Right hindlimb (tissue), 1 donor: ENCODE measurements at regions not wholly inside any gene's neighbourhood (a gene's known extent, or its start where the extent isn't known, plus 50 kb on each side); places are given as distances from the start of the nearest gene placed in this dataset.
"Not testable (repeated sequence)": the region's sequence is repeated elsewhere in the genome, so short reads cannot be mapped to it uniquely, and the experiment has no call there.

Source experiments
- DNase-seq: peaks from one replicate; pipeline ENCODE4 v3.0.0-alpha.2; 2018

DNA sequence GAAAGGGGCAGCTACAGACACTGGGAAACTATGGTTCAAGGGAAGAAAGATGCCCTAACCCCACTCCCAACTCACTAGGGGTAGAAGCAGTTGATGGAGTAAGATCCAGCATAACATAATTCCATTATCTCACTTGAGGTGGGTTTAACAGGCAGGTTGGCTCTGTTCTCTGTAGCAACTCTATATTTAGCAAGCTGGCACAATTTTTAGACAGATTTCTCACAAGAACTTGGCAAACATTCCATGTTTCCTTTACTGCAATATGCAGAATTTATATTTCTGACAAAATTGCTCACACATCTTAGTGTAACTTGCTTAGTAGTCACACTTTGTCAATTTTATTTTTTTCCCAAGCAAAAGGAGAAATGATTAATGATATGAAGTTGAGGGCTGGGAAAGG, 475.4 kb downstream of the RMST start:
- DNase-seq = no peak

GRCh38 chr12:97939156-97939555, 476.6 kb downstream of the RMST start:
- DNase-seq = no peak

DNA sequence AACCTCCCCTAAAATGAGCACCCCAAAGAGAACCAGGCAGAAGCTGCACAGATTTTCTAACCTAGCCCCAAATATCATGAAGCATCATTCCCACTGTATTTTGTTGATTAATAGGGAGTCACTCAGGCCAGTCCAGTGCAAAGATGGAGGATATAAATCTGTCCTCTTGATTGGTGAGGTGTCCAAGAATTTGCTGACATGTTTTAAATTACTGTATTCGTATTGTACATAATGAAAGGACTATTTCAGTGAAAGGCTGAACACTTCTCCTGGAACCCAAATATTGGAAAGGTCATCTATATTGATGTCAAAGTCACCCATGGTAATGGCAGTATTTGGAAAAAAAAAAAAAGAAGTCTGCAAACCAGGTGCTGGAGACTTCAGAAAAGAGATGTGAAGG, 477.5 kb downstream of the RMST start:
- DNase-seq = no peak

DNA sequence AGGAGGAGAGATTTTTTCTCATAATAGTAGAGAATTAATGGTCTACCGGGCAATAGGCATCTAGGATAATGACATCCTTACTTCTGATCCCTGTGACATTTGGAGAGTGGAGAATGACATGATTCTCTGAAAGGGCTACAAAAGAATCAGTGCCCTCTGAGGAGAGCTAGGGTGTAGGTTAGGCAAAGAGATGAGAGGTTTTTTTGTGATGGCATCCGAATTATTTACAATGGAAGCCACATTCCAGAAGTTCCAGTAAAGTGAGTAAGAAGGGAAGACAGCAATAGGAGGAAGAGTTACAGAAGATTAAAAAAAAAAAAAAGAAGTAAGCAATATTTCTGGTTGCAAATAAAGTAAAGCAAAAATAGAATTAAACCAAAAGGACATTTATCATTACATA, 478.0 kb downstream of the RMST start:
- no peak for DNase-seq

DNA sequence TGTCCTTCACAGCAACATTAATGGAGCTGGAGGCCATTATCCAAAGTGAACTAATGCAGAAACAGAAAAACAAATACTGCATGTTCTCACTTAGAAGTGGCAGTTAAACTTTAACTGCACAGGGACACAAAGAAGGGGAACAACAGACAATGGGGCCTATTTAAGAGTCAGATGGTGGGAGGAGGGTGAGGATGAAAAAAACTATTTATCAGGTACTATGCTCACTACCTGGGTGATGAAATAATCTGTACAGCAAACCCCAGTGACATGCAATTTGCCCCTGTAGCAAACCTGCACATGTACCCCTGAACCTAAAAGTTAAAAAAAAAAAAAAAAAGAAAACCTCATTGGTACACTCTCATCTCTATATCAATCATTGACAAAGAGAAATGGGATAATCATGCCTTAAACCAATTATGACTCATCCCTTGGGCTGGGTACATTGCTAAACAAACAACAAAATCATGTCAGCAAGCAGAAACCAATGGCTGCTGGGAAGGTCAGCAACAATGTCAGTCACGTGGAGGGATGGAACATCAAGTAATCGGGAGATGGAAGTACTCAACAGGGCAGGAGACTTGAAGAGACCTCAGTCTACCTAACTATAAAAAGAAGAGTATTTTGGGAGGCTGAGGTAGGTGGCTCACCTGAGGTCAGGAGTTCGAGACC, 479.2 kb downstream of the RMST start:
- DNase-seq = no peak

DNA sequence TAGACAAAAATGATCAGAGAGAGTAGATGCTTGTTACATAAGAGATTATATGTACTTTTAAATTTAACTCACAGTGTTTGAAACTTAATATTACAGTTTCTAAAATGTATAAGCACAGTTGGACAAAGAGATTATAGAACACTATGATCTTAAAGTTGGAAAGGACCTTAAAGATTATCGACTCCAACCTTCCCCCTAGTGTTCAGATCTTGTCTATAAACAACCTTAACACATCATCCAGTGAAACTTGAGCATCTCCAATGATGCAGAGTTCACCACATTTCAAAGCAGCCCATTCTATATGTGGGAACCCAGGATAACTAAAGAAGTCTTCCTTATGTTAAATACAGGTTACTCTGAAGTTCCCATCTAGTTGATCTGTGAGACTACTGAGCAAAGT, 480.8 kb downstream of the RMST start:
- no peak for DNase-seq

DNA sequence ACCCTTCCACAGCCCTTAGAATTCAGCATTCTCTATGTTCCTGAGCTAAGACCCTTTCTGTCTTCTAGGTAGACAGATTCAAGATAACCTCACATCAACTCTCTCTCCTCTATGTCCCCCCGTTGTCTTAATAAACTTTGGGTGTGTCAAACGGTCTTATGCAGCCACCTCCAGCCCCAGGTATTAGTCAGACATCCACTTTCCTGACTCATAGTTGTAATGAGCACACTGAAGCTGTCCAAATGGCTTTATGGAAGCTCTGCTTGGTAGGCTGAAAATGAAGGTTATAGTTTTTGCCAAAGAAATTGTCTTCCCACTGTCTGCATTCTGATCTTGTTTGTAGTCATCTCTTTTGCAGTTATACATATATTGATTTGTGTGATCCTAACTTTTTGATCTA, 482.0 kb downstream of the RMST start:
- no peak for DNase-seq

- no peak for DNase-seq
These were observed 484.1 kb downstream of the RMST start for GRCh38 chr12:97946701-97947100.

- DNase-seq = no peak
These were observed 486.0 kb downstream of the RMST start for GRCh38 chr12:97948591-97948990.

DNA sequence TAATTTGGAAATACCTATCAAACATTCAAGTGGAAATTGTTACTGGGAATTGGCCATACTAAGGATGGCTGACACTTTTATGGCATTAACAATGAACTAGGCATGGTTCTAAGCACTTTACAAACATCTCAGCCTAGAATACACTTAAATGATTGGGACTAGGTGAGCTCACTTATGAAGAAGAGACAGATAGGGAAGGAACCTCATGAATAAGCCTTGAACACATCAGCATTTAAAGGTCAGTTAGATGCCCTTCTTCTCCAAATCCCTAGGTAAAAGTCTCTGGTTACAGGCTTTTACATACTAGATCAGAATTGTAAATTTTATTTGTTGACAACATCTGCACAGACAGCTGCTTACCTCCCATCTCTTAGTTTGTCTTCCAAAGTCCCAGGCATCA, 488.6 kb downstream of the RMST start:
- DNase-seq = no peak

DNA sequence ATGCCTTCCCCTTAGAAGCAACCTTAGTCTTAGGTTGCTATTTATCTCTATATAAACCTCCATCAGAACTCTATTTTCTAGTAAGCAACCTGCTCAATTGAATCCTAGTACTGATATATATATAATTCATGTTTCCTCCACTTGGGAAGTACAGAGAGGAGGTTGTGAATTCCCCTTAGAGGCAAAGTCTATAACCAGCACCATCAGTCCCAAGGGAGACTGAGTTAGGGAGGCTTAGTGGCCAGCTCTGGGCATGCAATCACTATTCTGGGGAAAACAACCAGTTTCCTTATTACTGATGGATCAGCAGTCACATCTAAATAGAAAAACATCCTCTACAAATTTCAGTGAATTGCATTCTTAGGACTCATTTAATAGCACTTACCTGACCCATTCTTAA, 489.1 kb downstream of the RMST start:
- DNase-seq = no peak

DNA sequence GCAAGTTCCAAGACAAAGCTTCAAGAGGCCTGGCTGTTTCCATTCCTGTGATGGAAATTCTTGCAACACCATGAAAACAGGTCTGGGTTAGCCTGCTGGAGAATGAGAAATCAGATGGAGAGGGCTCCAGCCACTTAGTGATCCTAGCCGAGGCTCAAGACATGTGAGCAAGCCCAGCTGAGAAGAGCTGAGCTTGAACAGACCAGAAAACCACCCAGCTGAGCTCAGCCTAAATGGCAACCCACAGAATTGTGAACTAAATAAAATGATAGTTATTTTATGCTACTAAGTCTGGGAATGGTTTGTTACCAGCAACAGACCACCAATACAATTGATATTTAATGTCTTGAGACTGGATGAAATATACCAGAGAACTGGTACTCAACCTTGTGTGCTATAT, 494.5 kb downstream of the RMST start:
- no peak for DNase-seq

- no peak for DNase-seq
These were observed 497.6 kb downstream of the RMST start for GRCh38 chr12:97960225-97960624.

DNA sequence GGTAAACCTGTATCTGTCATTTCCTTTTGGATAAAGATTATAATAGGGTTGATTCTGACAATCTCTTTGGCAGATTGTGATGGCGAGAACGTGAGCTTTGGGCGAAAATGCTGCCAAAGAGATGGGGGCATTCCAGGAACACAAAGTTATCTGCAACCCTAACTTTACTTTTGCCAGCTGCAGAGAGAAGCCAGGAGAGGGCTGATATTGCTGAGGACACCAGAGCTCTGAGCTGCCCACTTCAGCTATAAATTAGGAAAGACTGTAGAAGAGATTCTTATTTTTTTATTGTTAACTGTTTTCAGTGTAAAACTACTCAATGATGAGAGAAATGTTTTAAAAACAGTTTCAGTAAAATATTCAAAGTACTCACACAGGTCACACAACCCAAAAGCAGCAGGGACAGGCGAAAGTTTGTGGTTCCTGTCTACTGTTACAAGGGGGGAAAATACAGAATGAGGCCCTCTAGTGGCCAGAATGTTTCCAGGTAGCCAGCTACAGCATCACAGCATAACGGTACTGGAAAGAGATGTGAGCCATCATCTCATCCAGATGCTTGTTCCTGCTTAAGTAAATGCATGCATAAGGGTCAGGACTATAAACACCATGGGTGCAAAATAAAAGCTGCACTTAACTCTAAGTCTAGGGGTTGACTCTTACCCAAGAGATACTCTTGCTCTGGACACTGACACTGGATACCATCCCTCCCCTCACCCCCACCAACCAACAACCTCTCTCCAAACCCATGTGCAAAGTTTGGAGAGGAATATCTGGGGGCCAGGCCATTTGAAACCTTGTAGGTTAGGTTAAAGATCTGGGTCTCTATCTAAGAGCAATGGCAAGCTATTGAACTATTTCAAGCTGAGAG, 498.4 kb downstream of the RMST start:
- no peak for DNase-seq

DNA sequence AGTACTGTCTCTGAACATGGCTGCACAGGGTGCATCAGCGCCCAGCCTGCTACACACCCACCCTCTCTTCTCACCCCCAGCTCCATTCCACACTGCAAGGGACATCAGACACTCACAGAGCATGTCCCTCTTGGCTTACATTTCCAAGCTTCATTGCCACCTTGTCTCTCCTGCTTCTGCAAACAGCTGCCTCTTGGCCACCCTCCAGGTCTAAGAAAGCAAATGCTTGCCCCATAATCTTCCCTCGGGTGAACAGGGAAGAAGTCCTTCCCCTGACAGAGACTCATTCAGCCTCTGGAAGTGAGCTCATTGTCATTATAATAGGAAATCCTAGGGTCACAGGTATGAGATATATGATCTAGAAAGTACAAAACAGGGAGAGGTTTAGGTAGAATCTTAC, 505.2 kb downstream of the RMST start:
- DNase-seq = no peak

- no peak for DNase-seq
These were observed 506.1 kb downstream of the RMST start for GRCh38 chr12:97968641-97969197.

GRCh38 chr12:97977870-97978405, 515.3 kb downstream of the RMST start:
- DNase-seq = no peak

DNA sequence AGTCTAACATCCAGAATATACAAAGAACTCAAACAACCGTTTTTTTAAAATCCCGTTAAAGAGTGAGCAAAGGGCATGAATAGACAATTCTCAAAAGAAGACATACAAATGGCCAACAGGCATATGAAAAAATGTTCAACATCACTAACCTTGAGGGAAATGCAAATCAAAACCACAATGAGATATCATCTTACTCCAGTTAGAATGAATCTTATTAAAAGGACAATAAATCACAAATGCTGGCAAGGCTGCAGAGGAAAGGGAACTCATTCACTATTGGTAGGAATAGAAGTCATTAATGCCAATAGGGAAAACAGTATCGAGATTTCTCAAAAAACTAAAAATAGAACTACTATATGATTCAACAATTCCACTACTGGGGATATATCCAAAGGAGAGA, 520.1 kb downstream of the RMST start:
- no peak for DNase-seq

DNA sequence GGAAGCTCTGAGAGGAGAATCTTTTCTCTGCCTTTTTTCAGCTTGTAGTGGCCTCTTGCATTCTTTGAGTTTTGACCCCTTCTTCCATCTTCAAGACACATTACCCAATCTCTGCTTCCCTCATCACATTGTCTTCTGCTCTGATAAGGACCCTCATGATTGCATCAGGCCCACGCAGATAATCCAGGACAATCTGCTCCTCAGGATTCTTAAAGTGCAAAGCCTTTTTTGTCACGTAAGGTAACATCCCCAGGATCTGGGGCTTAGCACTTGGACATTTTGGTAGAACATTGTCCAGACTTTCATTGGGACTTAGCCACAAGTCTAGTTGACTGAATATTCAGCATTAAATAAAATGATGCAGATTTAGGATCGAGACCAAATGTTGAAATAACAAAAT, 521.2 kb downstream of the RMST start:
- no peak for DNase-seq

GRCh38 chr12:97984436-97984835, 521.8 kb downstream of the RMST start:
- no peak for DNase-seq

DNA sequence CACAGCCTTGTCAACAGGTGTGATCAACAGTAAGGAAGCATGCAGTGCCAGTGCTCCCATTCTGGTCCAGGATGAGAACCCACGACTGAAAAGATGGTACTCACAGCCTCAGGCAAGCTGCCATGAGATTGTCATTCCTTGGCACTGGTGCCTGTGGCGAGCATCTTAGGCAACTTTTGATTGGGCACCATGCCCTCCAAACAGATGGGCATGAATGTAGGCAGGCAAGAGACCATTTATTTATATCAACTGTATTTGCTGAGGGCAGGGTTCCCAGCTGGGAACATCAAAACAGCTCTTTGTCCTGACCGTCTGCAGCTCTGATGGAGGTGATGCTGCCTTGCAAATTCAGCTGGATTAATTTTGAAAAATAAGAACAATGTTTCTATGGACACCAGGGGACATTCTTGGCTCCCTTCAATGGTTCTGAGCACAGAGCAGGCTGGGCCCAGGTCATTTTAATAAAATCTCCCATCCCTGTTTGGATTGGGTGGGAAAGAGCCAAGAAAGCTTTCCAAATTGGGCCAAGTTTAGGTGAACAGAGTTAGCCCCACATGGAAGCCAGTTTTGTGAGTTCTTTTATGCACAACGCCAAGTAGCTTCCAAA, 522.5 kb downstream of the RMST start:
- no peak for DNase-seq

- DNase-seq = no peak
These were observed 523.2 kb downstream of the RMST start for GRCh38 chr12:97985834-97986233.

- DNase-seq = not testable (repeated sequence)
These were observed 526.0 kb downstream of the RMST start for GRCh38 chr12:97988588-97988987.
